Neural progenitor cell (in vitro differentiated cells): ENCODE measurements at regions not wholly inside any gene's neighbourhood (a gene's known extent, or its start where the extent isn't known, plus 50 kb on each side); places are given as distances from the start of the nearest gene placed in this dataset.

Experiments used
- EZH2phosphoT487 ChIP-seq: fragments of 200-600 bp; sonication (generic); IDR thresholded peaks from 2 replicates; pipeline ENCODE4 v1.6.1; 2017; ENCODE audit warnings: antibody characterized with exemption
- TF ChIP-seq, protein P1 (sequence below): fragments of 200-600 bp; sonication (generic); IDR thresholded peaks from 2 replicates; pipeline ENCODE4 v1.5.1; 2017; ENCODE audit warnings: antibody characterized with exemption, mild to moderate bottlenecking

DNA sequence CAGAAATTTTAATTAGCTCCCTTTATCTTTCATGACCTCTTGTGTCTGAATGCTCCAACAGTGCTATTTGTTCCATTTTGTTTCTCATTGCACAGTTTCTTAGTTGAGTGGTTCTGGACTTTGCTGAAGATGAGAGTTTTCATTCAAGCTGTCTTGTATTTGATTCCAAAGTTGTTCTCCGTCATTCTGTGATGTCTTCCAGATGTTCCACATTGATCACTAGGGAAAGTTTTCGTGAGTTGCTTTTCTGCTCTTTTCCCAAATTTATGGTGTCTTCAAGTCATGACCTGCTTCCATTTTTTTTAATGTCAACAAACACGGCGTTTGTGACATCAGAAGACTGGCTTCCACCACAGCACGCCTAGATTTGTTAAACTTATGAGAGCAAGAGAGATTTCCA is 575.5 kb downstream of the MRPL39 start:
- TF ChIP-seq, protein P1, sequence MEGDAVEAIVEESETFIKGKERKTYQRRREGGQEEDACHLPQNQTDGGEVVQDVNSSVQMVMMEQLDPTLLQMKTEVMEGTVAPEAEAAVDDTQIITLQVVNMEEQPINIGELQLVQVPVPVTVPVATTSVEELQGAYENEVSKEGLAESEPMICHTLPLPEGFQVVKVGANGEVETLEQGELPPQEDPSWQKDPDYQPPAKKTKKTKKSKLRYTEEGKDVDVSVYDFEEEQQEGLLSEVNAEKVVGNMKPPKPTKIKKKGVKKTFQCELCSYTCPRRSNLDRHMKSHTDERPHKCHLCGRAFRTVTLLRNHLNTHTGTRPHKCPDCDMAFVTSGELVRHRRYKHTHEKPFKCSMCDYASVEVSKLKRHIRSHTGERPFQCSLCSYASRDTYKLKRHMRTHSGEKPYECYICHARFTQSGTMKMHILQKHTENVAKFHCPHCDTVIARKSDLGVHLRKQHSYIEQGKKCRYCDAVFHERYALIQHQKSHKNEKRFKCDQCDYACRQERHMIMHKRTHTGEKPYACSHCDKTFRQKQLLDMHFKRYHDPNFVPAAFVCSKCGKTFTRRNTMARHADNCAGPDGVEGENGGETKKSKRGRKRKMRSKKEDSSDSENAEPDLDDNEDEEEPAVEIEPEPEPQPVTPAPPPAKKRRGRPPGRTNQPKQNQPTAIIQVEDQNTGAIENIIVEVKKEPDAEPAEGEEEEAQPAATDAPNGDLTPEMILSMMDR: no peak
- no peak for TF ChIP-seq EZH2phosphoT487
